BE2C (cell line): ENCODE measurements at regions not wholly inside any gene's neighbourhood (a gene's known extent, or its start where the extent isn't known, plus 50 kb on each side); places are given as distances from the start of the nearest gene placed in this dataset.

Experiments used
- DNase-seq: peaks from one replicate; pipeline ENCODE4 v3.0.0-alpha.2; 2020
- H3K27me3 ChIP-seq: fragments of 250-450 bp; sonication (Bioruptor Pico); 2 replicates; pipeline ENCODE4 v1.5.1; 2020; ENCODE audit warnings: mild to moderate bottlenecking
- H3K36me3 ChIP-seq: fragments of 250-450 bp; sonication (Bioruptor Pico); 2 replicates; pipeline ENCODE4 v1.5.1; 2020; ENCODE audit warnings: mild to moderate bottlenecking
- H3K4me1 ChIP-seq: fragments of 250-450 bp; sonication (Bioruptor Pico); 2 replicates; pipeline ENCODE4 v1.5.1; 2020
- H3K4me3 ChIP-seq: 2 replicates; pipeline ENCODE4 v1.5.1; 2011; ENCODE audit warnings: low read depth, low read length
- H3K9me3 ChIP-seq: fragments of 250-450 bp; sonication (Bioruptor Pico); 2 replicates; pipeline ENCODE4 v1.5.1; 2020
- TF ChIP-seq, protein P1 (sequence below): IDR thresholded peaks from 2 replicates; pipeline ENCODE4 v1.5.1; 2012; ENCODE audit warnings: mild to moderate bottlenecking, low read depth, low read length

DNA sequence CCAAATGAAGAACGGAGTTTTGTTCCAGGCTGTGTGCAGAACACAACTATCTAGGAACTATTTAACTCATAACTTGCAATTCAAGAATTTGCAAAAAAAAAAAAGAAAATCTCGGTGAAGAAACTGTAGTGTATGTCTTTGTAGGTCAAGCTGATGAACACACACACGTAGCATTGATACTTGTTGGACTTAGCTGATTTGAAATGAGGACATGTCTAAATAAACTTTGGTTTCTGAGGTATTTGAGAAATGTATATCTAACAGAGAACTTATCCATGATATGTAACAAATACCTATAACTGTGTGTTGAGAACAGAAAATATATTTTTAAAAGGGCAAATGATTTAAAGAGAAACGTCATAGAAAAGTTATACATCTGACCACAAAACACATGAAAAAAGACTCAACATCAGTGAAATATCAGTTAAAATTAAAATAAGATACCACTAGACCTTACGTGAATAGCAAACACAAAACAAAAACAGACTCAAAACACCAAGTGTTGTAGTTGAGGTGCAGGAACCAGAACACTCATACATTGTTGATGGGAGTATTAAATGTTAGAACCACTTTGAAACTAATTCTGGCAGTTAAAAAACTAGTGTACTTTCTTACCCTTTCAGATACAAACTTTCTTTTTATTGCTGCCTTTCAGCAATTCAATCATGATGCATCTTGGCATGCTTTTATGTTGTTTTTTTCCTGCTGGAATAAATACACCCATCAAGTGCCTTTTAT lies 1535.8 kb upstream of the PCDH10 start:
- no peak for DNase-seq
- TF ChIP-seq, protein P1, sequence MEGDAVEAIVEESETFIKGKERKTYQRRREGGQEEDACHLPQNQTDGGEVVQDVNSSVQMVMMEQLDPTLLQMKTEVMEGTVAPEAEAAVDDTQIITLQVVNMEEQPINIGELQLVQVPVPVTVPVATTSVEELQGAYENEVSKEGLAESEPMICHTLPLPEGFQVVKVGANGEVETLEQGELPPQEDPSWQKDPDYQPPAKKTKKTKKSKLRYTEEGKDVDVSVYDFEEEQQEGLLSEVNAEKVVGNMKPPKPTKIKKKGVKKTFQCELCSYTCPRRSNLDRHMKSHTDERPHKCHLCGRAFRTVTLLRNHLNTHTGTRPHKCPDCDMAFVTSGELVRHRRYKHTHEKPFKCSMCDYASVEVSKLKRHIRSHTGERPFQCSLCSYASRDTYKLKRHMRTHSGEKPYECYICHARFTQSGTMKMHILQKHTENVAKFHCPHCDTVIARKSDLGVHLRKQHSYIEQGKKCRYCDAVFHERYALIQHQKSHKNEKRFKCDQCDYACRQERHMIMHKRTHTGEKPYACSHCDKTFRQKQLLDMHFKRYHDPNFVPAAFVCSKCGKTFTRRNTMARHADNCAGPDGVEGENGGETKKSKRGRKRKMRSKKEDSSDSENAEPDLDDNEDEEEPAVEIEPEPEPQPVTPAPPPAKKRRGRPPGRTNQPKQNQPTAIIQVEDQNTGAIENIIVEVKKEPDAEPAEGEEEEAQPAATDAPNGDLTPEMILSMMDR: no peak
- H3K4me3 ChIP-seq: no peak overlapping the region
- no peaks in the 10 kb centered on the region for H3K9me3 ChIP-seq
- no peaks in the 10 kb centered on the region for H3K36me3 ChIP-seq
- peaks cover 4% of the 10 kb centered on the region; the same call in 1 of the 2 replicates for H3K4me1 ChIP-seq
- H3K27me3 ChIP-seq: no peaks in the 10 kb centered on the region

- peaks cover 4% of the 10 kb centered on the region; the same call in 1 of the 2 replicates for H3K4me1 ChIP-seq
- no peak for DNase-seq
- no peaks in the 10 kb centered on the region for H3K9me3 ChIP-seq
- no peak overlapping the region for H3K4me3 ChIP-seq
- TF ChIP-seq, protein P1: no peak
- H3K27me3 ChIP-seq: no peaks in the 10 kb centered on the region
- H3K36me3 ChIP-seq: no peaks in the 10 kb centered on the region
Measured at GRCh38 chr4:131613824-131614216, 1535.3 kb upstream of the PCDH10 start.

GRCh38 chr4:131632877-131633276 lies 1516.2 kb upstream of the PCDH10 start:
- H3K36me3 ChIP-seq: no peaks in the 10 kb centered on the region
- no peaks in the 10 kb centered on the region for H3K27me3 ChIP-seq
- DNase-seq: no peak
- no peak overlapping the region for H3K4me3 ChIP-seq
- TF ChIP-seq, protein P1: no peak
- H3K4me1 ChIP-seq: no peaks in the 10 kb centered on the region
- no peaks in the 10 kb centered on the region for H3K9me3 ChIP-seq

GRCh38 chr4:131635191-131635590 lies 1513.9 kb upstream of the PCDH10 start:
- no peaks in the 10 kb centered on the region for H3K36me3 ChIP-seq
- no peak overlapping the region for H3K4me3 ChIP-seq
- H3K4me1 ChIP-seq: no peaks in the 10 kb centered on the region
- DNase-seq: no peak
- no peaks in the 10 kb centered on the region for H3K27me3 ChIP-seq
- H3K9me3 ChIP-seq: no peaks in the 10 kb centered on the region
- TF ChIP-seq, protein P1: no peak

- H3K9me3 ChIP-seq: no peaks in the 10 kb centered on the region
Measured at GRCh38 chr4:131638781-131639180, 1510.3 kb upstream of the PCDH10 start.

GRCh38 chr4:131644619-131645018 lies 1504.5 kb upstream of the PCDH10 start:
- Histone ChIP-seq H3K9me3 (no peaks in the 10 kb centered on the region), H3K4me1 (no peaks in the 10 kb centered on the region; the same call in 1 of the 2 replicates), H3K27me3 (no peaks in the 10 kb centered on the region), H3K36me3 (no peaks in the 10 kb centered on the region), H3K4me3 (no peak overlapping the region)
- TF ChIP-seq, protein P1: peak; percentile 90
- DNase-seq: peak; percentile 61

More at GRCh38 chr4:131638781-131639180, 1510.3 kb upstream of the PCDH10 start:
- no peaks in the 10 kb centered on the region for H3K4me1 ChIP-seq
- no peaks in the 10 kb centered on the region for H3K36me3 ChIP-seq
- H3K27me3 ChIP-seq: no peaks in the 10 kb centered on the region
- no peak overlapping the region for H3K4me3 ChIP-seq
- no peak for DNase-seq
- TF ChIP-seq, protein P1: no peak
